Panc1 (cell line): ENCODE measurements at regions not wholly inside any gene's neighbourhood (a gene's known extent, or its start where the extent isn't known, plus 50 kb on each side); places are given as distances from the start of the nearest gene placed in this dataset.

ENCODE experiments used
- ATAC-seq: fragments of 200-7000 bp; cut with Tn5 transposase; 2 replicates; pipeline ENCODE4 v1.9.1; 2020; ENCODE audit warnings: mild to moderate bottlenecking, moderate library complexity
- BruUV-seq: library from RNA; stranded (reverse); fragments of 400-500 nt; replicated peaks from 2 replicates; lab custom pipeline; 2021; lab: Mats Ljungman, UMichigan
- CTCF ChIA-PET: fragments of 300-600 bp; sonication (Branson Sonifier 250); formaldehyde crosslinking; loops from one replicate; lab custom pipeline; 2022; ENCODE audit warnings: antibody characterized with exemption; lab: Charles Lee
- POLR2A ChIA-PET: fragments of 300-600 bp; sonication (Branson Sonifier 250); formaldehyde crosslinking; loops from one replicate; lab custom pipeline; 2022; ENCODE audit warnings: antibody characterized with exemption; lab: Charles Lee
- DNase-seq: peaks from one replicate; pipeline ENCODE4 v3.0.0-alpha.2; 2010; ENCODE audit warnings: low read depth, low spot score
- H3K27ac ChIP-seq: 2 replicates; pipeline ENCODE4 v1.5.1; 2011; ENCODE audit warnings: mild to moderate bottlenecking, low read length, inconsistent platforms
- H3K27me3 ChIP-seq: fragments of 200-500 bp; sonication (Bioruptor generic); 2 replicates; pipeline ENCODE4 v1.6.0; 2014; ENCODE audit warnings: low read length, inconsistent platforms; ENCODE audit not compliant: control insufficient read depth, insufficient read depth
- H3K36me3 ChIP-seq: fragments of 200-500 bp; sonication (Bioruptor generic); 2 replicates; pipeline ENCODE4 v1.5.1; 2014; ENCODE audit warnings: inconsistent platforms, mild to moderate bottlenecking, low read length, moderate library complexity; ENCODE audit not compliant: control insufficient read depth, insufficient read depth
- H3K4me1 ChIP-seq: 2 replicates; pipeline ENCODE4 v1.5.1; 2011; ENCODE audit warnings: inconsistent platforms, mild to moderate bottlenecking, low read length, moderate library complexity; ENCODE audit not compliant: control insufficient read depth, insufficient read depth
- H3K4me3 ChIP-seq, 2 experiments: 2 replicates each; pipeline ENCODE4 v1.5.1; 2011 to 2012; ENCODE audit warnings: low read depth in 2 of 2, low read length in 2 of 2, mild to moderate bottlenecking in 2 of 2, inconsistent platforms in 1 of 2, moderate library complexity in 1 of 2
- H3K9me3 ChIP-seq: fragments of 200-500 bp; sonication (Bioruptor generic); 2 replicates; pipeline ENCODE4 v1.5.1; 2014; ENCODE audit warnings: low read depth, mild to moderate bottlenecking, inconsistent platforms, low read length, moderate library complexity; ENCODE audit not compliant: control insufficient read depth, insufficient read depth
- CTCF ChIP-seq: fragments of 450-650 bp; IDR thresholded peaks from 2 replicates; pipeline ENCODE4 v1.5.1; 2017; ENCODE audit warnings: mild to moderate bottlenecking
- POLR2AphosphoS5 ChIP-seq: IDR thresholded peaks from 2 replicates; pipeline ENCODE4 v1.6.1; 2012; ENCODE audit warnings: mild to moderate bottlenecking, low read depth, low read length, moderate library complexity
- REST ChIP-seq, 2 experiments: IDR thresholded peaks; 2 replicates each; pipeline ENCODE4 v1.6.1; 2011 to 2012; ENCODE audit warnings: low read depth in 2 of 2, control low read depth in 1 of 2, low read length in 1 of 2, mild to moderate bottlenecking in 1 of 2, moderate library complexity in 1 of 2; ENCODE audit not compliant: insufficient read depth in 1 of 2
- SIN3A ChIP-seq: IDR thresholded peaks from 2 replicates; pipeline ENCODE4 v1.6.1; 2012; ENCODE audit warnings: low read depth, mild to moderate bottlenecking, low read length, moderate library complexity, borderline replicate concordance; ENCODE audit not compliant: insufficient read depth
- TCF7L2 ChIP-seq: IDR thresholded peaks from 2 replicates; pipeline ENCODE4 v1.6.1; 2011; ENCODE audit warnings: mild to moderate bottlenecking, low read depth, low read length, inconsistent platforms
- in situ Hi-C: cut with HindIII; loops from 2 replicates; pipeline ENCODE4 v1.10.0; 2016; ENCODE audit warnings: low sequenced_read_pairs, low pct_unique_long_range_greater_than_20kb
- intact Hi-C: fragments of 100-400 bp; cut with micrococcal nuclease; formaldehyde crosslinking; loops from one replicate; pipeline ENCODE4 v1.10.0; 2022; ENCODE audit not compliant: unreplicated experiment

DNA sequence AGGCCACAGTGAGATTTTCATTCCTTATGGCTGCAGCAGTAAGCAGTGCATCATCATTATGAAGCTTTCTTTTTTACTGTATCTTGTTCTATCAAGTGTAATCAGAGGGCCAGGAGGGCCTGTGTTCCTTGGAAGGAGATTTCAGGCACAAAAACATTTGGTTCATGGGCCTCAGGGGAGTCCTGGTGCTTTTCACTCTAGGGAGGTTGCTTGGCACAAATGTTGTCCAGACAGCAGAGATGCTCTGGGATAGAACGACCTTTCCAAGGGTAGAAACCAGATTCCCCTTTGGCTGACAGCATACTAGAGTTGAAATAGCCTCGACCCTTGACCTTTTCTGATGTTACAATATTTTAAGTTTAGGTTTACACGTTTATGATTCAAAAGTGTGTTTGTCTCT, 95.3 kb upstream of the CLSTN2 start:
- ChIA-PET POLR2A (no interaction called here), CTCF (no interaction called here)
- in situ Hi-C loops (no loop called here), intact Hi-C loops (no loop called here)
- Histone ChIP-seq H3K4me3 (no peak overlapping the region), H3K27ac (no peak overlapping the region), H3K36me3 (no peaks in the 10 kb centered on the region), H3K27me3 (no peaks in the 10 kb centered on the region), H3K9me3 (no peaks in the 10 kb centered on the region), H3K4me1 (no peaks in the 10 kb centered on the region)
- TF ChIP-seq SIN3A (no peak), CTCF (no peak), TCF7L2 (no peak), POLR2AphosphoS5 (no peak), REST (IDR thresholded peaks at IDR 0.05; ENCODE audit: insufficient read depth in 1 of 2, low read depth in 2 of 2, low read length in 1 of 2) (no peak)
- DNase-seq (no peak), ATAC-seq (no peak)
- no TSS peak for BruUV-seq

- ChIA-PET CTCF (no interaction called here), POLR2A (no interaction called here)
- in situ Hi-C loops (no loop called here), intact Hi-C loops (no loop called here)
- no peak for DNase-seq
- H3K9me3 ChIP-seq: no peaks in the 10 kb centered on the region
- ATAC-seq: no peak
- no peak overlapping the region for H3K4me3 ChIP-seq
- no peaks in the 10 kb centered on the region for H3K36me3 ChIP-seq
- H3K27me3 ChIP-seq: no peaks in the 10 kb centered on the region
- BruUV-seq: no TSS peak
- H3K27ac ChIP-seq: no peak overlapping the region
- H3K4me1 ChIP-seq: no peaks in the 10 kb centered on the region
- TF ChIP-seq REST (IDR thresholded peaks at IDR 0.05; ENCODE audit: insufficient read depth in 1 of 2, low read depth in 2 of 2, low read length in 1 of 2): no peak
- TF ChIP-seq SIN3A: no peak
- no peak for TF ChIP-seq TCF7L2
- TF ChIP-seq CTCF: no peak
- no peak for TF ChIP-seq POLR2AphosphoS5
Observed at GRCh38 chr3:139839014-139839413, 96.0 kb upstream of the CLSTN2 start.
